NCI-H460 (cell line): ENCODE measurements at regions not wholly inside any gene's neighbourhood (a gene's known extent, or its start where the extent isn't known, plus 50 kb on each side); places are given as distances from the start of the nearest gene placed in this dataset.
"Not testable (repeated sequence)": the region's sequence is repeated elsewhere in the genome, so short reads cannot be mapped to it uniquely, and the experiment has no call there.

Source experiments
- DNase-seq: peaks from one replicate; pipeline ENCODE4 v3.0.0-alpha.2; 2016; ENCODE audit warnings: low read depth; ENCODE audit errors: extremely low read depth

DNA sequence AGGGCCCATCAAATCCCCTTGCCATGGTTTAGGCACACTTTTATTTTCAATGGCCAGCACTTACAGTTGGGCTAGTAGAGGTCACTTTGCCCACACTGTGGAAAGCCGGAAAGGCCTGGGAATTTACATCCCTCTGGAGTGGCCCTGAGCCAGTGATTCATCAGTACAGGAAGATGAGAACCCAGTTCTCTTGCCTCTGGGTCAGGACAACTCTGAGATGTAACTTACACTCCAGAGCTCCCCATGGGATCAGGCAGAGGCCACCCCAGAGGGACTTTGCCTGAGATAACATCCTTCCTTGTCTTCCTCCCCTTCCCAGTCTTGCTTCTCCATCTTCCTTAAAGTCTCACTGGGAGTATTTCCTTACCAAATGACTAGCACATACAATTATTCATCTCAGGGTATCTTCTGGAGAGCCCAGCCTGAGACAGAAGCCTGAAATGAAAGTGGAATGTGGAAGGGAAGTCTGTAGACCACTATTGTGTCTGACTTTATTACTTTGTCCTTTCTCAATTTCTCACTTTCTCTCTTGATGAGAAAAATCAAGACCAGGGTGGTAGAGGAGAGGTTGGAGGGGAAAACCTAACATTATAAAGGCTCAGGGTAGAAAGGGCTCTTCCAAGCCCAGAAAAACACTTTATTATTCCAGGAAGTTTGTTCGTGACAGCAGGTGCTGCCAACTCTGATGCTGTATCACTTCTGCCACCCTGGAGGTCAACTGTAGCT lies 220.8 kb downstream of the ZNF621 start:
- no peak for DNase-seq

DNA sequence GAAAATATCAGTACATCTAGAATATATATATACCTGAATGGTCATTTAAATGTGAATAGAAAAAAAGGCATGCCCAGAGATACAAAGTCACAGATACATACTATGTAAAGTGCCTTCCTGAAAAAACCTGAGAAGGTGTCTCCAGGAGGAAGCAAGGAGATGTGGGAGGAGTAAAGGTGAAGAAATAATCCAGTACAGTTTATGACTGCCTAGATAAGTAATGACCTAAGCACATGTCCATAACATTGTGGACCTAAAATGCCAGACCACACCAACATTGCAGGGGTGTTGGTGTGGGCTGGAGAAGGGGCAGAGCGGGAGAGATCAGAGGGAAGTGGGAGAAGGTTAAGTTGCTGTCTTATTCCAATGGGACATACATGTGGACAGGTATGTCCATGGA lies 226.9 kb downstream of the ZNF621 start:
- no peak for DNase-seq

DNA sequence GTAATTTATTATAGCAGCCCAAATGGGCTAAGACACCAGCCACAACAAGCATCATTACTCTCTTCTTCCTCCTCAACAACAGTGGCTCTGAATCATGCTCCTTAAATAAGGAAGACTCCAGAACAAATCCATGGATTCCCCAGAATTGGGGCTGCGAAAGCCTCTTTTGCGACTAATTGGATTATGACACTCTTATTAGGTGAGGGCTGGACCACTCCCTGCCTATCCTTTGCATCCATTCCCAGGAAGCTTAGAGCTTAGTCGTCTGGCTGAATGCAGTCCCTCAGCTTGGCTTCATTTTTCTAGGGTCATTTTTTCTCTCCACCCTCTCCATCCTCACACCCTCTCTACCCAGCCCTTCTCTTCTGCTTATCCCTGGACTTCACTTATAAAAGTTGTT lies 227.7 kb downstream of the ZNF621 start:
- DNase-seq = no peak

DNA sequence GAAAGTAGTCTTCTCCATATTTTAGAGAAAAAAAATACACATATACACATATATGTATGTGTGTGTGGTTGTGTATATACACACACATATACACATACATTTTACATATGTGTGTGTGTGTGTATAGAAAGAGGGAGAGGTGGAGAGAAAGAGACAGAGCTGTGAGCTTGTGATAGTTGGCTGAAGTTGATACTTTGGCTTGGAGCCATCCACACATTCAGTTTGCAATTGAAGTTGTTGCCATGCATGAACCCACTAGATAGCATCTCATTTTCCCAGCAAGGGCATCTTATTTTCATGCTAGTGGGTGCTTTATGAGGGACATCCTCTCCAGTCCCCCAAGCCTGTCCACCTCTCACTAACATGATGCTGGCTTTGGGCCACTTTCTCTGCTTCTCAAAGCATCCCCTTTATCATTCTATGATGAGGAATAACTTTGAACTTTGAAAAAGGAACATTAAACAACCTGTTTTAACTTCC lies 228.6 kb downstream of the ZNF621 start:
- DNase-seq = no peak

DNA sequence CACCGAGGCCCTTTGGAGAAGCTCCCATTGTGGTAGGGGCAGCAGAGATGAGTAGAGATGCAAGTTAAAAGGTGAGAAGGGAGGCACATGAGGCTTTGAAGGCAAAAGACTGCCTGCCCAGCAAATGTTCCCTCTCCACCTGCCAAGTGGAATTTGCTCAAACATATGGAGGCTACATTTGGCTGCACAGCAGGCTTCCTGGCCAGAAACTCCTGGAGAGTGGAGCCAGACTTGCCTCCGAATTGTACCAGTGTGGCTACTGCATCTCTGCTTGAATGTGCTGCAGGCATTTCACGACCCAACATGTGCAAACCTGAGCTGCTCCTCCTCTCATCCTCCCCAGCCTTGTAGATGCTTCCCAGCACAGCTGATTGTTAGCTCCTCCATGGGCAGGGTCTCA lies 229.2 kb downstream of the ZNF621 start:
- no peak for DNase-seq

DNA sequence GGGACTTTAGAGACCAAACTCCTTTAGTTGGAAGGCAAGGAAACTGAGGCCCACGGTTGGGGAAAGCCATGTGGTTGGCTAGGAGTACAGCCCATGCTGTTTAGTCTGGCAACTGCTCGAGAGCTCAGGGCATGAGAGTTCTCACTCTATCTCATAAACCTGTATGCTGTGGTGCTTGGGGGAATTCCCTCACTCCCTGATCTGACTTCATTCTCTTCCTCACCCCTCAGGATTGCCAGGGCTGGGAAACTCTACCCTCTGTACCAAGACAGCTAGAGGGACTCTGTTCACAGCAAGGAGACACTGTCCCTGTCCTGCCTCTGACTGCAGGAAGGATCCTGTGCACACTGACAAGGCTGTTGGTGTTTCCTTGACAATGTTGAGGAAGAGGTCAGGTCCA lies 230.2 kb downstream of the ZNF621 start:
- DNase-seq = no peak

DNA sequence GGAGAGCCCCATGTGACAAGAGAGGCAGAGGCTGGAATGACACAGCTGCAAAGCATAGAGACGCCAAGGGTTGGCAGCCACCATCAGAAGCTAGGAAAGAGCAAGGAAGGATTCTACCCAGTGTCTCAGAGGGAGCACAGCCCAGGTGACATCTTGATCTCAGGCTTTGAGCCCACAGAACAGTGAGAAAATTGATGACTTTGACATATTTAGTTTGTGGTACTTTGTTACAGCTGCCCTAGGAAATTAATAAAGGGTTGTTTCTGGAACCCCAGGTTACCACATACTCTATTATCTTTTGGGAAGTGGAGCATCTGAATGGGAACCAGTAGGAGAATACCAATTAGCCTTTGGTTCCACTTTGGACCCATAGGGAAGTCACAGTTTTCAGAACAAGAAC lies 231.7 kb downstream of the ZNF621 start:
- DNase-seq = no peak

DNA sequence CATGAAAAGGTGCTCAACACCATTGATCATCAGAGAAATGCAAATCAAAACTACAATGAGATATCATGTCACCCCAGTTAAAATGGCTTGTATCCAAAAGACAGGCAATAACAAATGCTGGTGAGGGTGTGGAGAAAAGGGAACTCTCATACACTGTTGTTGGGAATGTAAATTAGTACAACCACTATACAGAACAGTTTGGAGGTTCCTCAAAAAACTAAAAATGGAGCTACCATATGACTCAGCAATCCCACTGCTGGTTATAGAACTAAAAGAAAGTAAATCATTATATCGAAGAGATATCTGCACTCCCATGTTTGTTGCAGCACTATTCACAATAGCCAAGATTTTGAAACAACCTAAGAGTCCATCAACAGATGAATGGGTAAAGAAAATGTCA lies 238.0 kb downstream of the ZNF621 start:
- DNase-seq = not testable (repeated sequence)

DNA sequence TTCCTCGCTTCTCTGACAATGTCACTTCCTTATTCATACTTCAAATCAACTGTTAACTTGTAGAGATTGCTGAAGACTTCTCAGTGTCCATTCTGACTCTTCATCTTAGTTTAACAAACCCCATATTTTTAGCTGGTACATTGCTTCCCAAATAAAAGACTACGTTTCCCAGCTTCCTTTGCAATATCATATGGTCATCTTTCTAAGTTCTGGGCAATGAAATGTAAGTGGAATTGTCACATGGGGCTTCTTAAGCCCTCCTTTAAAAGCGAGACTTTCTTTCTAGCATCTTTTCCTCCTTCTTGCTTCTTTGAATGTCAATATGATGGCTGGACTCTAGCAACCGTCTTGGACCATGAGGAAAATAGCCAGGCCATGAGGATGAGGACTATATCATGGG lies 239.0 kb downstream of the ZNF621 start:
- no peak for DNase-seq

DNA sequence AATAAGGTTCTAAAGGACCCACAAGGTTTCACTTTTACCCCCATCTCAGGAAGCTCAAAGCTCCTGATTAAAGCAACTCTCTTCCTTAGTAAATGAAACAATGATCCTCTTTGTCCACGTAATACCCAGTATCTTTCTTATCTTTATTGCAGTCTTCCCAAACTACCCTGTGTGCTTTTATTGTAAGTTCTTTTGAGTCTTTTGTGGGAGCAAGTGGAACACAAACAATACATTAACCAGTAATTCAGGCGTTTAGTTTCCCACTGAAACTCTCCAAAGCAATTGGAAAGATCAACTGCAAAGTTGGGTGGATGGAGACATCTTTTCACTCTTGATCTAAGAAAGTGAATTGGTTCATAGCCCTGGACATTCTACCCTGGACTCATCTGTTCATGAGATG lies 240.0 kb downstream of the ZNF621 start:
- DNase-seq = no peak

DNA sequence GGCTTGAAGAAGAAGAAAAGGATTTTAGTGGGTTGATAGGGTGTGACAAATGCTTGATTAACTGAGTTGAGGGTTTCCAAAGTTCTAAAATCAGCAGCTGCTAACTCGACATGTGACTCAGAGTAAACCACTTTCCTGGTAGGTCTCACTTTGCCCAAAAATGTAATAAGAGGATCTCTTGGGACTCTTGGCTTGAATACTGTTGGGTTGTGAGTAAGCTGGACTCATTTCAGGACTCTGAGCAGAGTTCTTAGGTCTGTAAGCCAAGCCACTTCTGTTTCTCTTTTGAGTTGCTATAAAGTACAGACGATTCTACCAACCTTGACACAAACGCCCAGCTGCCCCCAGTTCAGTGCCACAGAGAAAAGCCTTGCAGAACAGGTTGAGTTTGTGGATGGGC lies 241.1 kb downstream of the ZNF621 start:
- DNase-seq = no peak

DNA sequence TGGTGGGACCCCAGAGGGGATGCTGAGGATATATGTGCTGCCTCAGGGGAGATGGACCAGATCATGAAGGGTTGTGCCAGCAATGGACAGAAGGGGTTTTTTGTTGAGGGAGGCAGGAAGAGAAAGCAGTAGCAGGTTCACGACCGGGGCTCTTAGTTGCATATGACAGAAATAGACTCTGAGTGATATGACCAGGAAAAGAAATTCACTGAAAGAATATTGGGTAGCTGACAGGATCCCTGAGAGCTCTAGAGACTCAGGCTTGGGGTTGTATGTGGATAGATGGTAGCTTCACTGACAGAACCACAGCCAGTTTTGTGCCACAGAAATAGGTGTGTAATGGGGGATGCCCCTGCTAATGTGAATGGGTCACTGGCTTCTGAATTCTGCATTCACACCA lies 241.6 kb downstream of the ZNF621 start:
- no peak for DNase-seq

DNA sequence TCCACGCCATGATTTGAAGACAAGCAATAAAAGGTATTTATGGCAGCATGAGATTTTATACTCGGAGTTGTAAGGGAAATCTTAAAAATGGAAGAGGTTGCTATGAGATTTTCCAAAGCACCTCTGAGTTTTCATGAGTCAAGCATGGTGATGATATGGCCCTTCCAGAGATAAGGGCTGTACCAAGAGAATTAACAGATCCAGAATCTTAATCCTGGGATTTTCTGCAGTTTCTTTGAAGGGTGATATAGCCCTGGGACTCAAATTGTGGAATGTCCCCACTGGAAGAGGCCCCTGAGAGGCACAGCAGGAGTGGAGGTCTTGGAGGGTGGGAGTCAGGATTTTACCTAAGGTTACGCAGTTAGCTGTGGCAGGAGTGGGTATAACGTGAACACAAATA lies 243.3 kb downstream of the ZNF621 start:
- DNase-seq = no peak

DNA sequence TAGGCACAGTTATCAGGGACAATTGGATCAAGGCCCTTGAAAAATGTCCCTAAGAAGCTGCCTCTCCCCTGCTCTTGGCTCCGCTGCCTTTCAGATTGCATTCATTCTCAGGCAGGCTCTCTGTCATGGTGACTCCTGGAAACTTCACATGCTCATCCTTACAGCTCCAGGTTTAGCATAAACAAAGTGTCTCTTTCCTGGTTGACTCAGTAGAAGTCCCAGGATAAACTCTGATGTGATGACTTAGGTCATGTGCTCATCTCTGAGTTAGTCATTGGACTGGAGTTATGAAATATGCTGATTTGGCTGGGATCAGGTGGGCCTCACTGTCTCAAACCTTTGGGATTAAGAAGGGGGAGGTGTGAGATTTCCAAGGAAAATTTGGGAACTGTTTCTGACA lies 243.8 kb downstream of the ZNF621 start:
- no peak for DNase-seq

DNA sequence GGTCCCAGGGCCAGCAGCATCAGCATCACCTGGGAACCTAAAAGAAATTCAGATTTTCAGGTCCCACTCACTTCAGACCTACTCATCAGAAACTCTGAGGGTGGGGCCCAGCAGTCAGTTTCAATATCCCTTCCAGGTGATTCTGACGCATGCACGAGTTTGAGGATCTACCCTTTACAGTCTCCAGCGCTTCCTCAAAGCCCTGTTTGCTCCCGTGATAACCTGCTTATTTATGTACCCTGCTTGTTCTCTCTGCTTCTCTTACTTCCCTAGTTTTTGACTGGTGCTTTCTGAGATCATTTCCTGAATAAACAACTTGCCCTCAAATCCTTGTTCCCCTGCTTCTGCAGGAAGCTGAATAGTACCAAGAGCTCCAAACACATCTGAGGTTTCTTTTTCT lies 245.3 kb downstream of the ZNF621 start:
- no peak for DNase-seq

DNA sequence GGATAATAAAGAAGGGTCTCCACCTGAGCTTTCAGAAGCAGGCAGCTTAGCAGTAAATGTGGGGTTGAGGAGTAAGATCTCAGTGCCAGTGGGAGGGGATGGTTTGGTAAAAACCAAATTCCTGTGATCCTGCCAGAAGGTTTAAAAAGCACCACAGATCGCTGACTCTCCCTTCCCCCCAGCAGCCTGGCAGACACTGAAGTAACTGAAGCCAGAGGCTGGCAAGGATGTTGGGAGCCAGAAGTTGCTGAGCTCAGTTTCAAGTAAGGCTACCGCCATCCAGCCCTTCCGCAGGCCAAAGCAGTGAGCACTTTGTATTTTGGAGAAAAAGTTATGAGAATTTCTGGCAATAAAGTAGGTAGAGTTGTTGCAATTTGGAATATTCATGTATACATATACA lies 246.4 kb downstream of the ZNF621 start:
- no peak for DNase-seq

DNA sequence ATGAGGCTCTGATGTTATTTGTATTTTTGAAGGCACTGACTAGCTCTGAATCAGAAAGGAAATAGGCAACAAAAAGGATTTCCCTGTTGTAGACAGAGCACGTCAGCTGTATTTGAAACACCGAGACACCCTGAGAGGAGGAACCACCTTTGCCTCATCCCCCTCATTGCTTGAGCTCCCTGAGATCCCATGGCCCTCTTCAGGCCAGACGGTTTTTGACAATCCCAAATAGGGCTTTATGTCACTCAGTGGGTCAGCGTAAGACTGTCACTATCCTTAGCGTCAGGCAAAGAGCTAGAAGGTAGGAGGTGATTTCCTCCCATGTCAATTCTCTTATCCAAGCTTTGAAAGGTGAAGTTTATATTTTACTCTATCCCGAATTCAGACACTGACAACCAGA lies 254.3 kb downstream of the ZNF621 start:
- DNase-seq = no peak

DNA sequence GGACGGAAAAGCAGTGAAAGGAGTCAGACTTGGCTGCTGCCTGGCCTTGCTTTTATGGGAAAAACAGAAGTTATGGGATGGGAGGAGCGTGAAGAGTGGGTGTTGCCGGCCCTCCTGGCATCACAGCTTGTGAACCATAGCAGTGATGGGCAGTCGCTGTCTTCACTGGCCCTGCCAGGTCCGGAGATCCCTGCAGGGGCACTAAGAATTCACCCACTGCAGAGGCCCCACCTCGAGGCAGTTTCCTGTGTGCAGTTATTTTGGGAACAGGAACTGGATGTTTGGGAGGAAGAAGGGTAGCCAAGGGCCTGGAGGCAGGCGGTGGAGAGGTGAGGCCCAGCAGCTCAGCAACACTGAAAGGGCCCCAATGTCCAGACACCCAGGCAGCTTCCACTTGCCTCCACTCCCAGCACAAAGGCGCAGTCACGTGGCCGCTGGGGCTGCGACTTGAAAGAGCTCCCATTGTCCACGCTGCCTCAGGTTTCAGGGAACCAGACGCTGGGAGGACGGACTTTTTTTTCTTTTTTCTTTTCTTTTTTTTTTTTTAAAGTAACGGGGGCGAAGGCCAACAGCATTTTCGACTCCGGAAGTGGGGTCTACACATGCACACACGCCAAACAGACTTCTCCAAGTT lies 255.6 kb downstream of the ZNF621 start:
- DNase-seq = no peak

DNA sequence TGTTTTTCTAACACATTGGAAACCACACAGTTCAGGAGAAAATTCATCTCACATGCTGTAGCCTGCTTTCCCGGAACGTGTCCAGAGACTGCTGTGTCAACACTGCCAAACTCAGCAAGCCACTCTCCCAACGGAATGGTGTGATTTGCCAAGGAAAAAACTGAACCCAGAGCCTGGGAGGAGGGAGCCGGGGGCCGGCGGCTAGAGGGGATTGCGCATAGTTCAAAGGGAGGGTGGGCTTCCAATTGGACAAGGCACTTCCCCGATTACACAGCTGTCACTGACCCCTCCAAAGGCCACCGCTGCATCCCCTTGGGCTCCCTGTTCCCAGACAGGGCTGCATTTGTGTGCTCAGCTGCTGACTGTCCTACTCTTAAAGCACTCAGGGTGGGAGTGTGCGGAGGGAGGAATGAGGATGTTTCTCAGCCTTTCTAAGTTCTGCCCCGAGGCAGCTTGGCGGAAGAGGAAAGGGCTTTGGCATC lies 256.2 kb downstream of the ZNF621 start:
- DNase-seq = no peak

DNA sequence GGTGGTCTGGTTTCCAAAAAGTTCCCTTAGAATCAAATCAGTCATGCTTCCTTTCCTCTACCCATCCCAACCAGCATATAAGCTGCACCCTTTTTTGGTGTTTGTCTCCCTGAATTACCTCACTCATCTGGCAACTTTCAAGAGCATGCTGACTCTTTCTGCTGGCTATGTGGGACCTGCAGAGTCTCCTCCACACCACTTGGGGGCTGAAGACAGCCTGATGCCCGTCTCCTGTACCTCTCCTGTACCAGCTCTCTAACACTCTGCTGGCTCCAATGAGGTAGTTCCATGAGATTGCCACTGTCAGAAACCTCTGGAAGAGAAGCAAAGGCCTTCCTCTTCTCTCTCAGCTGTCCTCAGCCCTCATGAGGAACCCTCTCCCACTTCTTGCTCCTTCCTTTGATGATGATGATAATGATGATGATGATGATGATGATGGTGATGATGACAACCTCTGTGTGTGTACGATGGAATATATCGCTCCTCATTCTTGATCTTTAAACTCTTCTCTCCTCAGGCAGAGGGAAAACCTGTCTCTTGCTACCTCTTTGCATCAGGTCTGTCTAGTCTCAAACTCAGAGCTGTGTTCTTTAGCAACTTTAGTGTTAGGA lies 257.5 kb downstream of the ZNF621 start:
- no peak for DNase-seq

DNA sequence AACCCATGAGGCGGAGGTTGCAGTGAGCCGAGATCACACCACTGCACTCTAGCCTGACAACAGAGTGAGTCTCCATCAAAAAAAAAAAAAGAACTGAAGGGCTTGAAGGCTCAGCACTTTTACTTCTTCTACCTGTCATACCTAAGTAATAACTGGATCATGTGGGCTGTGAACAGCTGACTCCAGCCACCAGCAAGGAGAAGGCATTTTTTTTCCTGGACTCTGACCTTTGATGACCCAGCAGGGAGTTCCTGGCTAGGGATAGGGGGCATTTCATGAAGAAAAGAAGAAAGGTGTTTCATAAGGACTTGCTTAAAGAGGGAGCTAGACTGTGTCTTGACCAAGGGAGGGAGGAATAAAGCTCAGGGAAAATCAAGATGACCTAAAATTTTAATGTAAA lies 266.0 kb downstream of the ZNF621 start:
- no peak for DNase-seq

DNA sequence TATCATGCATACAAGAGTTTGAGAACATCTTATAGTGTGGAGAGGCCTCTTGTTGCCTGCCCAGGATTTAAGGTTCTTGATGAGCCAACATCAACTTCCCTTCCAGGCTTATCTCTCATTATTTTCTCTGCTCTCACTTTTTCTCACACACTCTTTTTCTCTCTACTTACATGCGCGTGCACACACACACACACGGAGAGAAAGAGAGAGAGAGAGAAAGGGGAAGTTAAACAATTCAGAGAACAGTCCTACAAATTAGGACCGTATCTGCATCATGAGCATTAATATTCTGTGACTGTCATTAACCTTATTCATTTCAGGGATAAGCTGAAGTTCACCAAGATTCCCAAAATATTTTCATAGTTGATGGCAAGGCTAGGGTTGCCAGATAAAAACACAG lies 269.0 kb downstream of the ZNF621 start:
- no peak for DNase-seq
